SK-N-SH (cell line): ENCODE measurements at regions not wholly inside any gene's neighbourhood (a gene's known extent, or its start where the extent isn't known, plus 50 kb on each side); places are given as distances from the start of the nearest gene placed in this dataset.

Experiments
- CTCF ChIA-PET: fragments of 300-600, 350-600 bp; formaldehyde crosslinking; extraction: SDS; loops from one replicate; lab custom pipeline; 2021; lab: Yijun Ruan, JAX
- POLR2A ChIA-PET: fragments of 350-600 bp; sonication (Branson Sonifier 250); formaldehyde crosslinking; extraction: SDS; loops from one replicate; lab custom pipeline; 2020; ENCODE audit warnings: antibody characterized with exemption, inconsistent platforms; lab: Yijun Ruan, JAX
- DNase-seq: peaks from one replicate; pipeline ENCODE4 v3.0.0; 2012
- H2AFZ ChIP-seq: fragments of 200-600 bp; sonication (generic); 2 replicates; pipeline ENCODE4 v1.8.1; 2016; ENCODE audit warnings: antibody characterized with exemption, mild to moderate bottlenecking, low read depth
- H3F3A ChIP-seq: fragments of 200-600 bp; sonication (generic); replicated peaks from 2 replicates; pipeline ENCODE3; 2016; ENCODE audit warnings: antibody characterized with exemption, mild to moderate bottlenecking; ENCODE audit not compliant: insufficient read depth
- H3K27ac ChIP-seq, 2 experiments: fragments of 200-500 bp in 1 of 2; fragments of 200-600 bp in 1 of 2; sonication (Bioruptor generic) in 1 of 2; sonication (generic), shearing (Covaris generic) in 1 of 2; 2 replicates each; pipeline versions ENCODE4 v1.5.1 to v1.6.1; 2014 to 2016; ENCODE audit warnings: low read depth in 2 of 2, inconsistent platforms in 1 of 2, low read length in 1 of 2, mild to moderate bottlenecking in 1 of 2, mixed read lengths in 1 of 2
- H3K27me3 ChIP-seq: fragments of 200-600 bp; sonication (generic), shearing (Covaris generic); 2 replicates; pipeline ENCODE4 v1.6.1; 2016; ENCODE audit warnings: mixed run types; ENCODE audit not compliant: insufficient read depth
- H3K36me3 ChIP-seq, 2 experiments: fragments of 200-500 bp in 1 of 2; fragments of 200-600 bp in 1 of 2; sonication (Bioruptor generic) in 1 of 2; sonication (generic) in 1 of 2; replicated peaks in 1 of 2; 2 replicates each; pipeline versions ENCODE3 to v1.5.1; 2014 to 2016; ENCODE audit warnings: low read length in 1 of 2, mild to moderate bottlenecking in 1 of 2; ENCODE audit not compliant: insufficient read depth in 2 of 2, control insufficient read depth in 1 of 2
- H3K4me1 ChIP-seq, 2 experiments: fragments of 200-500 bp in 1 of 2; fragments of 200-600 bp in 1 of 2; sonication (Bioruptor generic) in 1 of 2; sonication (generic), shearing (Covaris generic) in 1 of 2; 2 replicates each; pipeline versions ENCODE4 v1.5.1 to v1.6.1; 2014 to 2016; ENCODE audit warnings: low read depth in 1 of 2, low read length in 1 of 2, mixed run types in 1 of 2; ENCODE audit not compliant: insufficient read depth in 2 of 2, control insufficient read depth in 1 of 2
- H3K4me2 ChIP-seq: fragments of 200-600 bp; sonication (generic), shearing (Covaris generic); 2 replicates; pipeline ENCODE4 v1.6.1; 2017; ENCODE audit warnings: mixed run types
- H3K4me3 ChIP-seq, 2 experiments: fragments of 200-500 bp in 1 of 2; fragments of 200-600 bp in 1 of 2; sonication (Bioruptor generic) in 1 of 2; sonication (generic), shearing (Covaris generic) in 1 of 2; 2 replicates each; pipeline versions ENCODE4 v1.5.1 to v1.8.1; 2014 to 2016; ENCODE audit warnings: low read depth in 2 of 2, inconsistent platforms in 1 of 2, low read length in 1 of 2, mild to moderate bottlenecking in 1 of 2, mixed read lengths in 1 of 2, moderate library complexity in 1 of 2
- H3K79me2 ChIP-seq: fragments of 200-600 bp; sonication (generic); 2 replicates; pipeline ENCODE4 v1.8.1; 2017; ENCODE audit warnings: mild to moderate bottlenecking; ENCODE audit not compliant: insufficient read depth
- H3K9ac ChIP-seq: fragments of 200-600 bp; sonication (generic); 2 replicates; pipeline ENCODE4 v1.6.1; 2017; ENCODE audit warnings: mixed run types
- H3K9me2 ChIP-seq: fragments of 200-600 bp; sonication (generic); 2 replicates; pipeline ENCODE4 v1.6.1; 2017; ENCODE audit warnings: mixed run types
- H3K9me3 ChIP-seq: fragments of 200-600 bp; sonication (generic); 2 replicates; pipeline ENCODE4 v1.6.1; 2017; ENCODE audit warnings: mixed run types, mild to moderate bottlenecking, moderate library complexity
- H4K20me1 ChIP-seq: fragments of 200-600 bp; sonication (generic); 2 replicates; pipeline ENCODE4 v1.6.1; 2017; ENCODE audit warnings: mild to moderate bottlenecking, mixed run types; ENCODE audit not compliant: insufficient read depth
- CHD2 ChIP-seq: fragments of 150-350 bp; IDR thresholded peaks from 2 replicates; pipeline ENCODE4 v1.6.1; 2018; ENCODE audit warnings: low read length; ENCODE audit not compliant: partially characterized antibody
- EP300 ChIP-seq, 2 experiments: IDR thresholded peaks; 2 replicates each; pipeline versions ENCODE4 v1.4.0 to v1.6.1; 2012; ENCODE audit warnings: borderline replicate concordance in 1 of 2, low read depth in 1 of 2, low read length in 1 of 2
- FOSL2 ChIP-seq: IDR thresholded peaks from 2 replicates; pipeline ENCODE4 v1.4.0; 2012; ENCODE audit warnings: low read depth, mild to moderate bottlenecking, moderate library complexity, borderline replicate concordance
- FOXJ3 ChIP-seq: sonication (generic); formaldehyde crosslinking; IDR thresholded peaks from 2 replicates; pipeline ENCODE4 v1.5.1; 2020; ENCODE audit warnings: mild to moderate bottlenecking, missing genetic modification reagents
- FOXM1 ChIP-seq: IDR thresholded peaks from 2 replicates; pipeline ENCODE4 v1.4.0; 2012; ENCODE audit warnings: low read depth, mild to moderate bottlenecking
- GABPA ChIP-seq: IDR thresholded peaks from 2 replicates; pipeline ENCODE4 v1.4.0; 2012; ENCODE audit warnings: low read depth, mild to moderate bottlenecking
- GATA2 ChIP-seq: sonication (generic); formaldehyde crosslinking; IDR thresholded peaks from 2 replicates; pipeline ENCODE4 v1.5.0; 2020; ENCODE audit warnings: mild to moderate bottlenecking, missing genetic modification reagents
- JUND ChIP-seq: IDR thresholded peaks from 2 replicates; pipeline ENCODE4 v1.4.0; 2012
- NRF1 ChIP-seq: IDR thresholded peaks from 2 replicates; pipeline ENCODE4 v1.6.1; 2012; ENCODE audit warnings: low read depth, mild to moderate bottlenecking, low read length
- RAD21 ChIP-seq: IDR thresholded peaks from 2 replicates; pipeline ENCODE4 v1.6.1; 2012; ENCODE audit warnings: mild to moderate bottlenecking, low read length
- RXRA ChIP-seq: IDR thresholded peaks from 2 replicates; pipeline ENCODE4 v1.4.0; 2012; ENCODE audit warnings: low read depth, mild to moderate bottlenecking, borderline replicate concordance
- SMC3 ChIP-seq: IDR thresholded peaks from 2 replicates; pipeline ENCODE4 v1.6.1; 2012; ENCODE audit warnings: low read depth, low read length, improper control_type of control experiment
- TAF1 ChIP-seq: IDR thresholded peaks from 2 replicates; pipeline ENCODE4 v1.6.1; 2012; ENCODE audit warnings: low read depth, mild to moderate bottlenecking, low read length, moderate library complexity, borderline replicate concordance
- YY1 ChIP-seq: IDR thresholded peaks from 2 replicates; pipeline ENCODE4 v1.4.0; 2012; ENCODE audit warnings: low read depth, mild to moderate bottlenecking
- WGBS: methylation state at CpG from one replicate; pipeline ENCODE4 v1.1.6; 2017; ENCODE audit warnings: low lambda C conversion rate; 5-methylcytosine and 5-hydroxymethylcytosine counted together
- TF ChIP-seq, protein P1 (sequence below): IDR thresholded peaks from 2 replicates; pipeline ENCODE4; 2012
- TF ChIP-seq, protein P2 (sequence below): IDR thresholded peaks from 2 replicates; pipeline ENCODE4 v1.6.1; 2012; ENCODE audit warnings: mild to moderate bottlenecking, low read depth, low read length, moderate library complexity
- TF ChIP-seq, protein P3 (sequence below): fragments of 200-600 bp; sonication (generic); IDR thresholded peaks from 2 replicates; pipeline ENCODE4 v1.6.1; 2017; ENCODE audit warnings: antibody characterized with exemption, mild to moderate bottlenecking, moderate library complexity
- TF ChIP-seq, protein P4 (sequence below): fragments of 150-350 bp; IDR thresholded peaks from 2 replicates; pipeline ENCODE4 v1.6.1; 2017; ENCODE audit warnings: antibody characterized with exemption, low read length, low read depth, borderline replicate concordance

DNA sequence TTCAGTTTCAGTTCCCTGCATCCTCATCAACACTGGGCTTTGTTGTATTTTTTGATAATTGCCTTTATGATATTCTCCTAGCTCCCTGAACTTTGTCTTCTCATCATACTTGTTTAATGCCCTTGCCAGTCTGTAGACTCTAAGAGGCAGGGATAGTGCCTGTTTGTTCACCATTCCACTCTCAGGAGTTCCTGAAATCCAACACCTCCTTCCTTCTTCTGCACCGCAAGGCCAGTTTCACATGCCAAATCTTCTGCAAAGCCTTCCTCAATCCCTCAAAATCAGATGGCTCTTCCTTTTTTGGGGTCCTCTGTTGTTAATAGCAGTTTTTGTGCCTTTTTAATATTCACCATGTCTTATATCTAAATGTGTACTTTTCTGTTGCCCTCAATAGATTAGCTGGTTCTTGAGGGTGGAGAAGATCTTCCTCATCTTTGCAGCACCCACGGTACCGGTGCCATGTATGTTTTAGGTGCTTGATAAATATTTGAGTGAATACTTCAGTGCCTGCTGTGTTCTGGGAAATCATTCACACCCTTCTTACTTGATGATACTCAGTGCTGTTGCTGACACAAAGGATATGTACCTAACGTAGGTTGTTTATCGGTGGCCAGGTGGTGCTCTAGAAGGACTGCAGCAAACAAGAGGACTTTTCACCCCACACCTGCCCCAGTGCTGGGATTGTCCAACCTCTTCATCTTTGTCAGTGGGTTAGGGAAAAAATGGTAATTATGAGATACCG is 85.3 kb upstream of the LIMCH1 start:
- POLR2A ChIA-PET, result no interaction called here
- Histone ChIP-seq H2AFZ (no peak overlapping the region), H3K79me2 (no peaks in the 10 kb centered on the region), H3K4me3 (no peak overlapping the region), H3K27me3 (no peaks in the 10 kb centered on the region), H3K9me2 (no peaks in the 10 kb centered on the region), H4K20me1 (no peaks in the 10 kb centered on the region), H3K4me2 (no peak overlapping the region), H3K9ac (no peak overlapping the region), H3K27ac (no peak overlapping the region), H3K9me3 (no peaks in the 10 kb centered on the region), H3K36me3 (no peaks in the 10 kb centered on the region), H3F3A (no peaks in the 10 kb centered on the region), H3K4me1 (peaks cover 0 to 14% of the 10 kb centered on the region in 2 experiments; a peak in 2 of 4 replicates)
- CTCF ChIA-PET, result interaction anchor here (2.8 kb wide), 1 partner anchor 9 kb away, joined by 8 read pairs; no protein-coding TSS in a partner anchor
- no peak for DNase-seq
- TF ChIP-seq FOSL2 (no peak), RAD21 (no peak), JUND (no peak), RXRA (no peak), YY1 (no peak), EP300 (IDR thresholded peaks at IDR 0.05; ENCODE audit: borderline replicate concordance in 1 of 2, low read depth in 1 of 2, low read length in 1 of 2) (no peak), NRF1 (no peak), GABPA (no peak), FOXJ3 (CRISPR knock-in tag) (no peak)
- TF ChIP-seq, protein P1, sequence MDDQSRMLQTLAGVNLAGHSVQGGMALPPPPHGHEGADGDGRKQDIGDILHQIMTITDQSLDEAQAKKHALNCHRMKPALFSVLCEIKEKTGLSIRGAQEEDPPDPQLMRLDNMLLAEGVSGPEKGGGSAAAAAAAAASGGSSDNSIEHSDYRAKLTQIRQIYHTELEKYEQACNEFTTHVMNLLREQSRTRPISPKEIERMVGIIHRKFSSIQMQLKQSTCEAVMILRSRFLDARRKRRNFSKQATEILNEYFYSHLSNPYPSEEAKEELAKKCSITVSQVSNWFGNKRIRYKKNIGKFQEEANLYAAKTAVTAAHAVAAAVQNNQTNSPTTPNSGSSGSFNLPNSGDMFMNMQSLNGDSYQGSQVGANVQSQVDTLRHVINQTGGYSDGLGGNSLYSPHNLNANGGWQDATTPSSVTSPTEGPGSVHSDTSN, result no peak
- 75% methylated on average over 6 of the region's 6 CpGs for WGBS

DNA sequence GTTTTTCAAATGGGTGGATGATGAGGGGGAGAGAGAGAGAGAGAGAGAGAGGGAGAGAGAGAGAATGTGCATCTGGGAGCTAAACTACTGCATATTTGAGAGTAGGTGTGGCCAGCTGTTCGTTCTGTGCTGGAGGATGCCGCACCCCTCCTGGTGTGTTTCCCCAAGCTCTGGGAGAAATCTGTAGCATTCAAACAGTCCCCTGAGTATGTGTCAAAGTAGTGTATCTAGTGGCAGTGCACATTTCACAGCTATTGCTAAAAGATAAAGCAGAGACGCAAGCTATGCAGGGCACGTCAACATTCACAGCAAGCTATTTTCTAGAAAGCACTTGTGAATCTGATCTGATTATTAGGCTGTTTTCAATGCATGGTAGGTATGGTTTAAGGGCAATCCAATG is 83.5 kb upstream of the LIMCH1 start:
- DNase-seq, result no peak
- Histone ChIP-seq H3K9me3 (no peaks in the 10 kb centered on the region), H3K4me1 (peaks cover 0 to 11% of the 10 kb centered on the region in 2 experiments; a peak in 2 of 4 replicates), H3K4me2 (no peak overlapping the region), H3K4me3 (no peak overlapping the region), H3K36me3 (no peaks in the 10 kb centered on the region), H3K27me3 (no peaks in the 10 kb centered on the region), H4K20me1 (no peaks in the 10 kb centered on the region), H3F3A (no peaks in the 10 kb centered on the region), H2AFZ (no peak overlapping the region), H3K9ac (no peak overlapping the region), H3K79me2 (no peaks in the 10 kb centered on the region), H3K27ac (no peak overlapping the region), H3K9me2 (no peaks in the 10 kb centered on the region)
- POLR2A ChIA-PET, result no interaction called here
- WGBS, result 57% methylated on average over 4 of the region's 4 CpGs
- CTCF ChIA-PET, result interaction anchor here (2.8 kb wide), 1 partner anchor 11 kb away, joined by 8 read pairs; no protein-coding TSS in a partner anchor
- TF ChIP-seq TAF1 (no peak), SMC3 (no peak), CHD2 (no peak), FOXM1 (no peak), FOSL2 (no peak), FOXJ3 (CRISPR knock-in tag) (no peak), GABPA (no peak), GATA2 (CRISPR knock-in tag) (no peak)
- TF ChIP-seq, protein P2, sequence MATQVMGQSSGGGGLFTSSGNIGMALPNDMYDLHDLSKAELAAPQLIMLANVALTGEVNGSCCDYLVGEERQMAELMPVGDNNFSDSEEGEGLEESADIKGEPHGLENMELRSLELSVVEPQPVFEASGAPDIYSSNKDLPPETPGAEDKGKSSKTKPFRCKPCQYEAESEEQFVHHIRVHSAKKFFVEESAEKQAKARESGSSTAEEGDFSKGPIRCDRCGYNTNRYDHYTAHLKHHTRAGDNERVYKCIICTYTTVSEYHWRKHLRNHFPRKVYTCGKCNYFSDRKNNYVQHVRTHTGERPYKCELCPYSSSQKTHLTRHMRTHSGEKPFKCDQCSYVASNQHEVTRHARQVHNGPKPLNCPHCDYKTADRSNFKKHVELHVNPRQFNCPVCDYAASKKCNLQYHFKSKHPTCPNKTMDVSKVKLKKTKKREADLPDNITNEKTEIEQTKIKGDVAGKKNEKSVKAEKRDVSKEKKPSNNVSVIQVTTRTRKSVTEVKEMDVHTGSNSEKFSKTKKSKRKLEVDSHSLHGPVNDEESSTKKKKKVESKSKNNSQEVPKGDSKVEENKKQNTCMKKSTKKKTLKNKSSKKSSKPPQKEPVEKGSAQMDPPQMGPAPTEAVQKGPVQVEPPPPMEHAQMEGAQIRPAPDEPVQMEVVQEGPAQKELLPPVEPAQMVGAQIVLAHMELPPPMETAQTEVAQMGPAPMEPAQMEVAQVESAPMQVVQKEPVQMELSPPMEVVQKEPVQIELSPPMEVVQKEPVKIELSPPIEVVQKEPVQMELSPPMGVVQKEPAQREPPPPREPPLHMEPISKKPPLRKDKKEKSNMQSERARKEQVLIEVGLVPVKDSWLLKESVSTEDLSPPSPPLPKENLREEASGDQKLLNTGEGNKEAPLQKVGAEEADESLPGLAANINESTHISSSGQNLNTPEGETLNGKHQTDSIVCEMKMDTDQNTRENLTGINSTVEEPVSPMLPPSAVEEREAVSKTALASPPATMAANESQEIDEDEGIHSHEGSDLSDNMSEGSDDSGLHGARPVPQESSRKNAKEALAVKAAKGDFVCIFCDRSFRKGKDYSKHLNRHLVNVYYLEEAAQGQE, result no peak
- TF ChIP-seq, protein P3, sequence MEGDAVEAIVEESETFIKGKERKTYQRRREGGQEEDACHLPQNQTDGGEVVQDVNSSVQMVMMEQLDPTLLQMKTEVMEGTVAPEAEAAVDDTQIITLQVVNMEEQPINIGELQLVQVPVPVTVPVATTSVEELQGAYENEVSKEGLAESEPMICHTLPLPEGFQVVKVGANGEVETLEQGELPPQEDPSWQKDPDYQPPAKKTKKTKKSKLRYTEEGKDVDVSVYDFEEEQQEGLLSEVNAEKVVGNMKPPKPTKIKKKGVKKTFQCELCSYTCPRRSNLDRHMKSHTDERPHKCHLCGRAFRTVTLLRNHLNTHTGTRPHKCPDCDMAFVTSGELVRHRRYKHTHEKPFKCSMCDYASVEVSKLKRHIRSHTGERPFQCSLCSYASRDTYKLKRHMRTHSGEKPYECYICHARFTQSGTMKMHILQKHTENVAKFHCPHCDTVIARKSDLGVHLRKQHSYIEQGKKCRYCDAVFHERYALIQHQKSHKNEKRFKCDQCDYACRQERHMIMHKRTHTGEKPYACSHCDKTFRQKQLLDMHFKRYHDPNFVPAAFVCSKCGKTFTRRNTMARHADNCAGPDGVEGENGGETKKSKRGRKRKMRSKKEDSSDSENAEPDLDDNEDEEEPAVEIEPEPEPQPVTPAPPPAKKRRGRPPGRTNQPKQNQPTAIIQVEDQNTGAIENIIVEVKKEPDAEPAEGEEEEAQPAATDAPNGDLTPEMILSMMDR, result no peak
- TF ChIP-seq, protein P4, sequence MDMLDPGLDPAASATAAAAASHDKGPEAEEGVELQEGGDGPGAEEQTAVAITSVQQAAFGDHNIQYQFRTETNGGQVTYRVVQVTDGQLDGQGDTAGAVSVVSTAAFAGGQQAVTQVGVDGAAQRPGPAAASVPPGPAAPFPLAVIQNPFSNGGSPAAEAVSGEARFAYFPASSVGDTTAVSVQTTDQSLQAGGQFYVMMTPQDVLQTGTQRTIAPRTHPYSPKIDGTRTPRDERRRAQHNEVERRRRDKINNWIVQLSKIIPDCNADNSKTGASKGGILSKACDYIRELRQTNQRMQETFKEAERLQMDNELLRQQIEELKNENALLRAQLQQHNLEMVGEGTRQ, result no peak
- TF ChIP-seq, protein P1, result no peak
